ENCODE measurements at regions not wholly inside any gene's neighbourhood (a gene's known extent, or its start where the extent isn't known, plus 50 kb on each side); places are given as distances from the start of the nearest gene placed in this dataset.
"Not testable (repeated sequence)": the region's sequence is repeated elsewhere in the genome, so short reads cannot be mapped to it uniquely, and the experiment has no call there.

- Mint-ChIP-seq H3K27ac (no peak overlapping the region), H3K36me3 (ENCODE audit: insufficient read depth in 2 of 2) (no peaks in the 10 kb centered on the region), H3K9me3 (peaks cover 0 to 1% of the 10 kb centered on the region in 2 donors), H3K27me3 (ENCODE audit: low read depth) (no peaks in the 10 kb centered on the region), H3K4me3 (no peak overlapping the region), H3K4me1 (ENCODE audit: low read depth) (no peaks in the 10 kb centered on the region)
- DNase-seq: no peak
- no peak for ATAC-seq (replicated peaks in 1 of 2)
Measured at GRCh38 chr7:114364151-114364550, 50.5 kb upstream of the FOXP2 start.

- ATAC-seq (replicated peaks in 1 of 2): no peak
- Mint-ChIP-seq H3K9me3 (peaks cover 2% of the 10 kb centered on the region in 2 donors), H3K27ac (no peak overlapping the region), H3K36me3 (ENCODE audit: insufficient read depth in 2 of 2) (no peaks in the 10 kb centered on the region), H3K27me3 (ENCODE audit: low read depth) (no peaks in the 10 kb centered on the region), H3K4me1 (ENCODE audit: low read depth) (no peaks in the 10 kb centered on the region), H3K4me3 (no peak overlapping the region)
- no peak for DNase-seq
Measured at GRCh38 chr7:114363292-114363691, 51.3 kb upstream of the FOXP2 start.

GRCh38 chr7:114358911-114359310 is 55.7 kb upstream of the FOXP2 start:
- H3K27ac Mint-ChIP-seq: no peak overlapping the region
- H3K4me1 Mint-ChIP-seq (ENCODE audit: low read depth): no peaks in the 10 kb centered on the region
- no peak overlapping the region for H3K4me3 Mint-ChIP-seq
- H3K36me3 Mint-ChIP-seq (ENCODE audit: insufficient read depth in 2 of 2): no peaks in the 10 kb centered on the region
- ATAC-seq (replicated peaks in 1 of 2) (no peak), DNase-seq (no peak)
- peaks cover 2% of the 10 kb centered on the region in 2 donors for H3K9me3 Mint-ChIP-seq
- H3K27me3 Mint-ChIP-seq (ENCODE audit: low read depth): no peaks in the 10 kb centered on the region

GRCh38 chr7:114356133-114356532 is 58.5 kb upstream of the FOXP2 start:
- DNase-seq: no peak
- Mint-ChIP-seq H3K4me3 (no peak overlapping the region), H3K27ac (no peak overlapping the region), H3K36me3 (ENCODE audit: insufficient read depth in 2 of 2) (no peaks in the 10 kb centered on the region), H3K4me1 (ENCODE audit: low read depth) (no peaks in the 10 kb centered on the region), H3K27me3 (ENCODE audit: low read depth) (no peaks in the 10 kb centered on the region), H3K9me3 (peaks cover 2% of the 10 kb centered on the region in 2 donors)
- ATAC-seq (replicated peaks in 1 of 2): no peak

GRCh38 chr7:114354306-114354705 is 60.3 kb upstream of the FOXP2 start:
- H3K27me3 Mint-ChIP-seq (ENCODE audit: low read depth): no peaks in the 10 kb centered on the region
- ATAC-seq (replicated peaks in 1 of 2) (no peak), DNase-seq (no peak)
- H3K27ac Mint-ChIP-seq: no peak overlapping the region
- no peaks in the 10 kb centered on the region for H3K4me1 Mint-ChIP-seq (ENCODE audit: low read depth)
- H3K36me3 Mint-ChIP-seq (ENCODE audit: insufficient read depth in 2 of 2): no peaks in the 10 kb centered on the region
- H3K4me3 Mint-ChIP-seq: no peak overlapping the region
- peaks cover 1 to 2% of the 10 kb centered on the region in 2 donors for H3K9me3 Mint-ChIP-seq

GRCh38 chr7:114345494-114345893 is 69.1 kb upstream of the FOXP2 start:
- Mint-ChIP-seq H3K36me3 (ENCODE audit: insufficient read depth in 2 of 2) (no peaks in the 10 kb centered on the region), H3K9me3 (no peaks in the 10 kb centered on the region), H3K4me3 (no peak overlapping the region), H3K27me3 (ENCODE audit: low read depth) (no peaks in the 10 kb centered on the region), H3K27ac (no peak overlapping the region), H3K4me1 (ENCODE audit: low read depth) (no peaks in the 10 kb centered on the region)
- ATAC-seq (replicated peaks in 1 of 2) (no peak), DNase-seq (no peak)

GRCh38 chr7:114343949-114344708 is 70.5 kb upstream of the FOXP2 start:
- Mint-ChIP-seq H3K27me3 (ENCODE audit: low read depth) (no peaks in the 10 kb centered on the region), H3K4me1 (ENCODE audit: low read depth) (no peaks in the 10 kb centered on the region), H3K36me3 (ENCODE audit: insufficient read depth in 2 of 2) (no peaks in the 10 kb centered on the region), H3K9me3 (no peaks in the 10 kb centered on the region), H3K27ac (no peak overlapping the region), H3K4me3 (no peak overlapping the region)
- ATAC-seq (replicated peaks in 1 of 2) (no peak), DNase-seq (no peak)

GRCh38 chr7:114342431-114343179 is 72.0 kb upstream of the FOXP2 start:
- Mint-ChIP-seq H3K27me3 (ENCODE audit: low read depth) (no peaks in the 10 kb centered on the region), H3K4me1 (ENCODE audit: low read depth) (no peaks in the 10 kb centered on the region), H3K27ac (no peak overlapping the region), H3K9me3 (no peaks in the 10 kb centered on the region), H3K4me3 (no peak overlapping the region), H3K36me3 (ENCODE audit: insufficient read depth in 2 of 2) (no peaks in the 10 kb centered on the region)
- no peak for DNase-seq
- ATAC-seq (replicated peaks in 1 of 2): no peak

GRCh38 chr7:114341648-114342047 is 73.0 kb upstream of the FOXP2 start:
- no peak for DNase-seq
- Mint-ChIP-seq H3K27me3 (ENCODE audit: low read depth) (no peaks in the 10 kb centered on the region), H3K36me3 (ENCODE audit: insufficient read depth in 2 of 2) (no peaks in the 10 kb centered on the region), H3K4me3 (no peak overlapping the region), H3K27ac (no peak overlapping the region), H3K9me3 (no peaks in the 10 kb centered on the region), H3K4me1 (ENCODE audit: low read depth) (no peaks in the 10 kb centered on the region)
- ATAC-seq (replicated peaks in 1 of 2): no peak

GRCh38 chr7:114334989-114335388 is 79.6 kb upstream of the FOXP2 start:
- H3K4me3 Mint-ChIP-seq: no peak overlapping the region
- H3K4me1 Mint-ChIP-seq (ENCODE audit: low read depth): no peaks in the 10 kb centered on the region
- H3K36me3 Mint-ChIP-seq (ENCODE audit: insufficient read depth in 2 of 2): no peaks in the 10 kb centered on the region
- H3K27ac Mint-ChIP-seq: no peak overlapping the region
- DNase-seq (no peak), ATAC-seq (replicated peaks in 1 of 2) (no peak)
- H3K27me3 Mint-ChIP-seq (ENCODE audit: low read depth): no peaks in the 10 kb centered on the region
- no peaks in the 10 kb centered on the region for H3K9me3 Mint-ChIP-seq

- ATAC-seq (replicated peaks in 1 of 2); H3K36me3 Mint-ChIP-seq (ENCODE audit: insufficient read depth in 2 of 2); H3K27ac Mint-ChIP-seq; DNase-seq; H3K27me3 Mint-ChIP-seq (ENCODE audit: low read depth); H3K4me3 Mint-ChIP-seq; H3K9me3 Mint-ChIP-seq; H3K4me1 Mint-ChIP-seq (ENCODE audit: low read depth): not testable (repeated sequence)
Measured at GRCh38 chr7:114329458-114329857, 85.2 kb upstream of the FOXP2 start.

GRCh38 chr7:114317450-114318098 is 97.0 kb upstream of the FOXP2 start:
- no peaks in the 10 kb centered on the region for H3K27me3 Mint-ChIP-seq (ENCODE audit: low read depth)
- H3K9me3 Mint-ChIP-seq: peaks cover 0 to 3% of the 10 kb centered on the region in 2 donors
- ATAC-seq (replicated peaks in 1 of 2) (no peak), DNase-seq (no peak)
- no peaks in the 10 kb centered on the region for H3K36me3 Mint-ChIP-seq (ENCODE audit: insufficient read depth in 2 of 2)
- H3K4me3 Mint-ChIP-seq: no peak overlapping the region
- H3K27ac Mint-ChIP-seq: no peak overlapping the region
- H3K4me1 Mint-ChIP-seq (ENCODE audit: low read depth): no peaks in the 10 kb centered on the region

GRCh38 chr7:114312649-114313048 is 102.0 kb upstream of the FOXP2 start:
- no peaks in the 10 kb centered on the region for H3K4me1 Mint-ChIP-seq (ENCODE audit: low read depth)
- no peak overlapping the region for H3K4me3 Mint-ChIP-seq
- no peak overlapping the region for H3K27ac Mint-ChIP-seq
- no peaks in the 10 kb centered on the region for H3K36me3 Mint-ChIP-seq (ENCODE audit: insufficient read depth in 2 of 2)
- no peaks in the 10 kb centered on the region for H3K27me3 Mint-ChIP-seq (ENCODE audit: low read depth)
- no peaks in the 10 kb centered on the region for H3K9me3 Mint-ChIP-seq
- ATAC-seq (replicated peaks in 1 of 2) (no peak), DNase-seq (no peak)
